ENCODE measurements at regions not wholly inside any gene's neighbourhood (a gene's known extent, or its start where the extent isn't known, plus 50 kb on each side); places are given as distances from the start of the nearest gene placed in this dataset.

DNA sequence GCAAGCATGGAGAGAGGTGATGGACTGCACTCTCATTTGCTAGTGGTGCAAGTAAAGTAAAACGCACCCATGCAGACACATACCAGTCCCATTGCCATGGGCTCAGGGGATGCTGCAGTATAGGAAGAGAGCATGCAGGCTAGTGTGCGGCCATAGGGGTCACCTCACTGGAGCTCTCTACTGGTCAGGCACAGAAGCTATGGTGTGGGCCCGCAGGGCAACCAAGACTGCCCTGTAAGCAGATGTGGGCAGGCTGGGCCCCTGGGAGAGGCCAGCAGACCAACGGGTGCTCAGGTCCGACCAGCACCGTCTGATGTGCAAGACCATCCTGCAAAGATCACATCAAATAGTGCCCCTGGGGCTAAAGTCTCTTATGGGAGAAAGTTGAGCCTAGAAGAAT lies 290.7 kb downstream of the HTR1B start:
- TF ChIP-seq, protein P1, sequence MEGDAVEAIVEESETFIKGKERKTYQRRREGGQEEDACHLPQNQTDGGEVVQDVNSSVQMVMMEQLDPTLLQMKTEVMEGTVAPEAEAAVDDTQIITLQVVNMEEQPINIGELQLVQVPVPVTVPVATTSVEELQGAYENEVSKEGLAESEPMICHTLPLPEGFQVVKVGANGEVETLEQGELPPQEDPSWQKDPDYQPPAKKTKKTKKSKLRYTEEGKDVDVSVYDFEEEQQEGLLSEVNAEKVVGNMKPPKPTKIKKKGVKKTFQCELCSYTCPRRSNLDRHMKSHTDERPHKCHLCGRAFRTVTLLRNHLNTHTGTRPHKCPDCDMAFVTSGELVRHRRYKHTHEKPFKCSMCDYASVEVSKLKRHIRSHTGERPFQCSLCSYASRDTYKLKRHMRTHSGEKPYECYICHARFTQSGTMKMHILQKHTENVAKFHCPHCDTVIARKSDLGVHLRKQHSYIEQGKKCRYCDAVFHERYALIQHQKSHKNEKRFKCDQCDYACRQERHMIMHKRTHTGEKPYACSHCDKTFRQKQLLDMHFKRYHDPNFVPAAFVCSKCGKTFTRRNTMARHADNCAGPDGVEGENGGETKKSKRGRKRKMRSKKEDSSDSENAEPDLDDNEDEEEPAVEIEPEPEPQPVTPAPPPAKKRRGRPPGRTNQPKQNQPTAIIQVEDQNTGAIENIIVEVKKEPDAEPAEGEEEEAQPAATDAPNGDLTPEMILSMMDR (IDR thresholded peaks at IDR 0.05; ENCODE audit: low read depth, low read length, missing input control) = no peak
- TF ChIP-seq YY1 (IDR thresholded peaks at IDR 0.05) (no peak), RXRA (IDR thresholded peaks at IDR 0.05) (no peak), SP1 (IDR thresholded peaks at IDR 0.05) (no peak), JUND (IDR thresholded peaks at IDR 0.05) (no peak), TAF1 (conservative IDR thresholded peaks at IDR 0.05) (no peak), GABPA (IDR thresholded peaks at IDR 0.05 in 1 of 2, conservative IDR thresholded peaks at IDR 0.05 in 1 of 2) (no peak), EGR1 (IDR thresholded peaks at IDR 0.05; ENCODE audit: low read depth in 2 of 2) (no peak), FOXA1 (IDR thresholded peaks at IDR 0.05) (no peak)
- TF ChIP-seq, protein P2, sequence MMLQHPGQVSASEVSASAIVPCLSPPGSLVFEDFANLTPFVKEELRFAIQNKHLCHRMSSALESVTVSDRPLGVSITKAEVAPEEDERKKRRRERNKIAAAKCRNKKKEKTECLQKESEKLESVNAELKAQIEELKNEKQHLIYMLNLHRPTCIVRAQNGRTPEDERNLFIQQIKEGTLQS (IDR thresholded peaks at IDR 0.05) = no peak
- TF ChIP-seq, protein P3, sequence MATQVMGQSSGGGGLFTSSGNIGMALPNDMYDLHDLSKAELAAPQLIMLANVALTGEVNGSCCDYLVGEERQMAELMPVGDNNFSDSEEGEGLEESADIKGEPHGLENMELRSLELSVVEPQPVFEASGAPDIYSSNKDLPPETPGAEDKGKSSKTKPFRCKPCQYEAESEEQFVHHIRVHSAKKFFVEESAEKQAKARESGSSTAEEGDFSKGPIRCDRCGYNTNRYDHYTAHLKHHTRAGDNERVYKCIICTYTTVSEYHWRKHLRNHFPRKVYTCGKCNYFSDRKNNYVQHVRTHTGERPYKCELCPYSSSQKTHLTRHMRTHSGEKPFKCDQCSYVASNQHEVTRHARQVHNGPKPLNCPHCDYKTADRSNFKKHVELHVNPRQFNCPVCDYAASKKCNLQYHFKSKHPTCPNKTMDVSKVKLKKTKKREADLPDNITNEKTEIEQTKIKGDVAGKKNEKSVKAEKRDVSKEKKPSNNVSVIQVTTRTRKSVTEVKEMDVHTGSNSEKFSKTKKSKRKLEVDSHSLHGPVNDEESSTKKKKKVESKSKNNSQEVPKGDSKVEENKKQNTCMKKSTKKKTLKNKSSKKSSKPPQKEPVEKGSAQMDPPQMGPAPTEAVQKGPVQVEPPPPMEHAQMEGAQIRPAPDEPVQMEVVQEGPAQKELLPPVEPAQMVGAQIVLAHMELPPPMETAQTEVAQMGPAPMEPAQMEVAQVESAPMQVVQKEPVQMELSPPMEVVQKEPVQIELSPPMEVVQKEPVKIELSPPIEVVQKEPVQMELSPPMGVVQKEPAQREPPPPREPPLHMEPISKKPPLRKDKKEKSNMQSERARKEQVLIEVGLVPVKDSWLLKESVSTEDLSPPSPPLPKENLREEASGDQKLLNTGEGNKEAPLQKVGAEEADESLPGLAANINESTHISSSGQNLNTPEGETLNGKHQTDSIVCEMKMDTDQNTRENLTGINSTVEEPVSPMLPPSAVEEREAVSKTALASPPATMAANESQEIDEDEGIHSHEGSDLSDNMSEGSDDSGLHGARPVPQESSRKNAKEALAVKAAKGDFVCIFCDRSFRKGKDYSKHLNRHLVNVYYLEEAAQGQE (IDR thresholded peaks at IDR 0.05) = no peak
- TF ChIP-seq, protein P4, sequence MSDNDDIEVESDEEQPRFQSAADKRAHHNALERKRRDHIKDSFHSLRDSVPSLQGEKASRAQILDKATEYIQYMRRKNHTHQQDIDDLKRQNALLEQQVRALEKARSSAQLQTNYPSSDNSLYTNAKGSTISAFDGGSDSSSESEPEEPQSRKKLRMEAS (IDR thresholded peaks at IDR 0.05) = no peak

All from liver (tissue), 3 donors.